ENCODE measurements at regions not wholly inside any gene's neighbourhood (a gene's known extent, or its start where the extent isn't known, plus 50 kb on each side); places are given as distances from the start of the nearest gene placed in this dataset.

DNA sequence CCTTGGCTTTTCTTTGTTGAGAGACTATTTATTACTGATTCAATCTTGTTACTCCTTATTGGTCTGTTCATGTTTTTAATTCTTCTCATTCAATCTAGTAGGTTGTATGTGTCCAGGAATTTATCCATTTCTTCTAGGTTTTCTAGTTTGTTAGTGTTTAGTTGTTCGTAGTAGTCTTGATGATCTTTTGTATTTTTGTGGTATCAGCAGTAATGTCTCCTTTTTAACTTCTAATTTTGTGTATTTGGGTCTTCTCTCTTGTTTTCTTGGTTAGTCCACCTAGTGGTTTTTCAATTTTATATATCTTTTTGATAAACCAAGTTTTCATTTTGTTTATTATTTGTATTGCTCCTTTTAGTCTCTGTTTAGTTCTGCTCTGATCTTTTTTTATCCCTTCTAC lies 546.9 kb upstream of the TPK1 start:
- ATAC-seq (ENCODE audit: poor library complexity) (no peak), DNase-seq (no peak)
- Mint-ChIP-seq H3K27ac (no peak overlapping the region), H3K36me3 (ENCODE audit: low read depth) (no peaks in the 10 kb centered on the region), H3K9me3 (peaks cover 19% of the 10 kb centered on the region), H3K27me3 (no peaks in the 10 kb centered on the region), H3K4me3 (no peak overlapping the region), H3K4me1 (ENCODE audit: low read depth) (no peaks in the 10 kb centered on the region)
- Histone ChIP-seq H3K27ac (ENCODE audit: low read depth in 1 of 2, low read length in 2 of 2) (no peak overlapping the region), H3K4me1 (ENCODE audit: insufficient read depth, low read length) (no peaks in the 10 kb centered on the region), H3K36me3 (ENCODE audit: insufficient read depth, low read length) (no peaks in the 10 kb centered on the region), H3K9me3 (ENCODE audit: control insufficient read depth in 1 of 2, insufficient read depth in 1 of 2, low read length in 2 of 2) (peaks cover 0 to 14% of the 10 kb centered on the region in 2 experiments), H3K27me3 (ENCODE audit: control insufficient read depth in 1 of 2, insufficient read depth in 2 of 2, low read length in 2 of 2) (no peaks in the 10 kb centered on the region), H3K4me3 (ENCODE audit: low read length) (no peak overlapping the region)
- intact Hi-C loops (cut with DNase I, micrococcal nuclease), result no loop called here
- ChIA-PET POLR2A (no interaction called here), CTCF (no interaction called here)
- TF ChIP-seq, protein P1, sequence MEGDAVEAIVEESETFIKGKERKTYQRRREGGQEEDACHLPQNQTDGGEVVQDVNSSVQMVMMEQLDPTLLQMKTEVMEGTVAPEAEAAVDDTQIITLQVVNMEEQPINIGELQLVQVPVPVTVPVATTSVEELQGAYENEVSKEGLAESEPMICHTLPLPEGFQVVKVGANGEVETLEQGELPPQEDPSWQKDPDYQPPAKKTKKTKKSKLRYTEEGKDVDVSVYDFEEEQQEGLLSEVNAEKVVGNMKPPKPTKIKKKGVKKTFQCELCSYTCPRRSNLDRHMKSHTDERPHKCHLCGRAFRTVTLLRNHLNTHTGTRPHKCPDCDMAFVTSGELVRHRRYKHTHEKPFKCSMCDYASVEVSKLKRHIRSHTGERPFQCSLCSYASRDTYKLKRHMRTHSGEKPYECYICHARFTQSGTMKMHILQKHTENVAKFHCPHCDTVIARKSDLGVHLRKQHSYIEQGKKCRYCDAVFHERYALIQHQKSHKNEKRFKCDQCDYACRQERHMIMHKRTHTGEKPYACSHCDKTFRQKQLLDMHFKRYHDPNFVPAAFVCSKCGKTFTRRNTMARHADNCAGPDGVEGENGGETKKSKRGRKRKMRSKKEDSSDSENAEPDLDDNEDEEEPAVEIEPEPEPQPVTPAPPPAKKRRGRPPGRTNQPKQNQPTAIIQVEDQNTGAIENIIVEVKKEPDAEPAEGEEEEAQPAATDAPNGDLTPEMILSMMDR (IDR thresholded peaks at IDR 0.05), result no peak

DNA sequence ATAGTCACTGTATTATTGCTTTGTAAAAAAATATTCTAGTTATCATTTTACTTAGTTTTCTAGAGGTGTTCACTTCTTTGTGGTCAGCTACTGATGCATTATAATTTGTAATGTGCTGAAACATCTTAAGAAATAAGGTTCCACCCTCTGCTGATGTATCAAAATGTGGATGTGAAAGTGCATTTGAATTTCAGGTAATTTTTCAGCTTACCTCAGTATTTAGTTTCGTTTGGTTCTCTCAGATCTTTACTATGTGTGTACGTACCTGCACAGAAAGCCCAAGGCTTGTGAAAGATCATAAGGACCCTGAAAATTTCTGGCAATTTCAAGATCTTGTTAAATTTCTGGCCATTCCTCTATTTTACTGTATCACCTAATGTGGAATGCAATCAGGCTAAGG lies 542.3 kb upstream of the TPK1 start:
- no peak overlapping the region for H3K4me3 Mint-ChIP-seq
- Histone ChIP-seq H3K9me3 (ENCODE audit: control insufficient read depth in 1 of 2, insufficient read depth in 1 of 2, low read length in 2 of 2) (no peaks in the 10 kb centered on the region), H3K27ac (ENCODE audit: low read depth in 1 of 2, low read length in 2 of 2) (no peak overlapping the region), H3K27me3 (ENCODE audit: control insufficient read depth in 1 of 2, insufficient read depth in 2 of 2, low read length in 2 of 2) (no peaks in the 10 kb centered on the region), H3K36me3 (ENCODE audit: insufficient read depth, low read length) (no peaks in the 10 kb centered on the region), H3K4me1 (ENCODE audit: insufficient read depth, low read length) (no peaks in the 10 kb centered on the region), H3K4me3 (ENCODE audit: low read length) (no peak overlapping the region)
- TF ChIP-seq, protein P1 (IDR thresholded peaks at IDR 0.05), result no peak
- DNase-seq (no peak), ATAC-seq (ENCODE audit: poor library complexity) (no peak)
- peaks cover under 1% of the 10 kb centered on the region for H3K9me3 Mint-ChIP-seq
- intact Hi-C loops (cut with DNase I, micrococcal nuclease), result no loop called here
- H3K36me3 Mint-ChIP-seq (ENCODE audit: low read depth), result no peaks in the 10 kb centered on the region
- H3K4me1 Mint-ChIP-seq (ENCODE audit: low read depth), result no peaks in the 10 kb centered on the region
- ChIA-PET POLR2A (no interaction called here), CTCF (no interaction called here)
- no peak overlapping the region for H3K27ac Mint-ChIP-seq
- H3K27me3 Mint-ChIP-seq, result no peaks in the 10 kb centered on the region

DNA sequence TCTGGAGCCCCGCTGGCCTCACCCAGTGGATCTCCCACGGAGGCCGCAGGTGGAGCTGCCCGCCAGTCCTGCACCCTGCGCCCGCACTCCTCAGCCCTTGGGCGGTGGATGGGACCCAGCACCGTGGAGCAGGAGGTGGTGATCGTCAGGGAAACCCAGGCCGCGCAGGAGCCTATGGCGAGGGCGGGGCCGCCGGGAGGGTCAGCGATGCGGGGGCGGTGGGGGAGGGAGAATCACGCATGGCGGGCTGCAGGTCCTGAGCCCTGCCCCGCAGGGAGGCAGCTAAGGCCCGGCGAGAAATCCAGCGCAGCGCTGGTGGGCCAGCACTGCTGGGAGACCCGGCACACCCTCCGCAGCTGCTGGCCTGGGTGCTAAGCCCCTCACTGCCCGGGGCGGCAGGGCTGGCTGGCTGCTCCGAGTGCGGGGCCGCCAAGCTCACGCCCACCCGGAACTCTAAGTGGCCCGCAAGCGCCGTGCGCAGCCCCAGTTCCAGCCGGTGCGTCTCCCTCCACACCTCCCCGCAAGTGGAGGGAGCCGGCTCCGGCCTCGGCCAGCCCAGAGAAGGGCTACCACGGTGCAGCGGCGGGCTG lies 524.8 kb upstream of the TPK1 start:
- Histone ChIP-seq H3K4me1 (ENCODE audit: insufficient read depth, low read length) (no peaks in the 10 kb centered on the region), H3K36me3 (ENCODE audit: insufficient read depth, low read length) (no peaks in the 10 kb centered on the region), H3K27ac (ENCODE audit: low read depth in 1 of 2, low read length in 2 of 2) (no peak overlapping the region), H3K9me3 (ENCODE audit: control insufficient read depth in 1 of 2, insufficient read depth in 1 of 2, low read length in 2 of 2) (peaks cover 0 to 10% of the 10 kb centered on the region in 2 experiments), H3K4me3 (ENCODE audit: low read length) (no peak overlapping the region), H3K27me3 (ENCODE audit: control insufficient read depth in 1 of 2, insufficient read depth in 2 of 2, low read length in 2 of 2) (no peaks in the 10 kb centered on the region)
- CTCF ChIA-PET, result no interaction called here
- TF ChIP-seq, protein P1 (IDR thresholded peaks at IDR 0.05), result no peak
- Mint-ChIP-seq H3K27ac (no peak overlapping the region), H3K36me3 (ENCODE audit: low read depth) (no peaks in the 10 kb centered on the region), H3K4me3 (no peak overlapping the region), H3K9me3 (peaks cover 5% of the 10 kb centered on the region), H3K4me1 (ENCODE audit: low read depth) (no peaks in the 10 kb centered on the region), H3K27me3 (no peaks in the 10 kb centered on the region)
- intact Hi-C loops (cut with DNase I, micrococcal nuclease), result no loop called here
- POLR2A ChIA-PET, result no interaction called here
- DNase-seq, result no peak
- ATAC-seq (ENCODE audit: poor library complexity), result no peak
